ENCODE measurements at regions not wholly inside any gene's neighbourhood (a gene's known extent, or its start where the extent isn't known, plus 50 kb on each side); places are given as distances from the start of the nearest gene placed in this dataset.

DNA sequence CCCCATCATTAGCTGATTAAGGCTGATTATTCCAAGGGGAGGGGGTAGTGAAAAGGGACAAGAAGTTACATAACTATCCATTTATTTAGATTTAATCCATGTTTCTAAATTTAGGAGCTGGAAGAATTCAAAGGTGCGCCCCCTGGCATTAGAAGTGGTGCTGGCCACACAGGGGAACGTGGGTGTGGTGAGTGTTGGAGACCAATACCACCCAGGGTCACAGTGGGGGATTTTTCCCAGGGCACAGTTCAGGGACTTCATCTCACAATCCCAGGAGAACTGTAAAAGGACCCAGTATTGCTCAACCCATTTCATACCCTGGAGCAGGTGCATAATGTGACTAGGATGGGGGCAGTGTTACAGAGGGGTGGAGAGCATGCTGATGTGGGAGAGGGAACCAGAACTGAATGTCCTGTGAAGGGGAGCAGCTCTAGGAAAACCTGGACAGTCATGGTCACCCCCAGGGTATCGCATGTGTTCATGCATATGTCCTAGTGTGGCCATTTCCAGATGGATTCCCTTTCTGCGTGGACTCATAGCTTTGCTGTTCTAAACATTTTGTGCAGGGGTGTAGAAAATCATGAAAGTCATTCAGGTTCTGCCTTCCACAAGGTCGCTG lies 110.3 kb downstream of the LSM3 start:
- TF ChIP-seq ZFP30 (CRISPR knock-in tag; IDR thresholded peaks at IDR 0.05) (no peak), TOX (CRISPR knock-in tag; IDR thresholded peaks at IDR 0.05; ENCODE audit: borderline replicate concordance) (no peak), BACH2 (CRISPR knock-in tag; IDR thresholded peaks at IDR 0.05; ENCODE audit: borderline replicate concordance) (no peak), GLIS3 (CRISPR knock-in tag; IDR thresholded peaks at IDR 0.05) (no peak), CSDC2 (CRISPR knock-in tag; IDR thresholded peaks at IDR 0.05) (no peak), ESRRG (CRISPR knock-in tag; IDR thresholded peaks at IDR 0.05) (no peak), ZFP3 (CRISPR knock-in tag; IDR thresholded peaks at IDR 0.05) (no peak)
- TF ChIP-seq, protein P1, sequence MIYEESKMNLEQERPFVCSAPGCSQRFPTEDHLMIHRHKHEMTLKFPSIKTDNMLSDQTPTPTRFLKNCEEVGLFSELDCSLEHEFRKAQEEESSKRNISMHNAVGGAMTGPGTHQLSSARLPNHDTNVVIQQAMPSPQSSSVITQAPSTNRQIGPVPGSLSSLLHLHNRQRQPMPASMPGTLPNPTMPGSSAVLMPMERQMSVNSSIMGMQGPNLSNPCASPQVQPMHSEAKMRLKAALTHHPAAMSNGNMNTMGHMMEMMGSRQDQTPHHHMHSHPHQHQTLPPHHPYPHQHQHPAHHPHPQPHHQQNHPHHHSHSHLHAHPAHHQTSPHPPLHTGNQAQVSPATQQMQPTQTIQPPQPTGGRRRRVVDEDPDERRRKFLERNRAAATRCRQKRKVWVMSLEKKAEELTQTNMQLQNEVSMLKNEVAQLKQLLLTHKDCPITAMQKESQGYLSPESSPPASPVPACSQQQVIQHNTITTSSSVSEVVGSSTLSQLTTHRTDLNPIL (CRISPR knock-in tag; IDR thresholded peaks at IDR 0.05; ENCODE audit: low read depth), result no peak
- TF ChIP-seq, protein P2, sequence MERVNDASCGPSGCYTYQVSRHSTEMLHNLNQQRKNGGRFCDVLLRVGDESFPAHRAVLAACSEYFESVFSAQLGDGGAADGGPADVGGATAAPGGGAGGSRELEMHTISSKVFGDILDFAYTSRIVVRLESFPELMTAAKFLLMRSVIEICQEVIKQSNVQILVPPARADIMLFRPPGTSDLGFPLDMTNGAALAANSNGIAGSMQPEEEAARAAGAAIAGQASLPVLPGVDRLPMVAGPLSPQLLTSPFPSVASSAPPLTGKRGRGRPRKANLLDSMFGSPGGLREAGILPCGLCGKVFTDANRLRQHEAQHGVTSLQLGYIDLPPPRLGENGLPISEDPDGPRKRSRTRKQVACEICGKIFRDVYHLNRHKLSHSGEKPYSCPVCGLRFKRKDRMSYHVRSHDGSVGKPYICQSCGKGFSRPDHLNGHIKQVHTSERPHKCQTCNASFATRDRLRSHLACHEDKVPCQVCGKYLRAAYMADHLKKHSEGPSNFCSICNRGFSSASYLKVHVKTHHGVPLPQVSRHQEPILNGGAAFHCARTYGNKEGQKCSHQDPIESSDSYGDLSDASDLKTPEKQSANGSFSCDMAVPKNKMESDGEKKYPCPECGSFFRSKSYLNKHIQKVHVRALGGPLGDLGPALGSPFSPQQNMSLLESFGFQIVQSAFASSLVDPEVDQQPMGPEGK (CRISPR knock-in tag; IDR thresholded peaks at IDR 0.05; ENCODE audit: borderline replicate concordance), result no peak

Measured in SK-N-SH treated with all-trans-retinoic acid at 6 μM for 48 hours (cell line).